ENCODE measurements at regions not wholly inside any gene's neighbourhood (a gene's known extent, or its start where the extent isn't known, plus 50 kb on each side); places are given as distances from the start of the nearest gene placed in this dataset.

DNA sequence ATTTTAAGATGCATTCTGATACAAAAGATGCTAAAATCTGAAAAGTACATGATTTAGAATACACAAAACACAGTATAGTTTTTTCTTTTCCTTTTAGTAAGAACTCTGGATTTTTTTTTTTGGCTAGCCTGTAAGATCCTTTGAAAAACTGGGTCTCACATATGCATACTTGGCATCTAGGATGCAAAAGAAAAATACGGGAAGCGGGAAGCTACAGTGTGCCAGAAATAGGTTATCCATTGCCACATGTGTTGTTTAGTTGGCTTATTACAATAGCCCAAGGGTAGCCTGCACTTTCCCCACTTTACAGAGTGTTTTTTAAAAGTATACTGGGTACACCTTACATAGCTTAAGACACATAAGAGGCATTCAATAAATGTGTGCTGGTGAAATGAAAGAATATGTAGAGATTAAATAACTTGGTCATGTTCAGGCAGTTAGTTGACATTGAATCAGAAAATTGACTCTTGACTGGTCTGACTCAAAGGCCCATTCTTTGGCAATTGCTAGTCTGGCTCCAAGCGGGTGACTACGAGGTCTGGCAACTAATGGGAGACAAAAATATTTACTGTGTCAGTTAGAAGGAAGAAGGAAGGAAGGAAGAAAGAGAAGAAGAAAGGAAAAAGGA, 286.8 kb upstream of the TRIB2 start:
- no peak overlapping the region for H3K27ac ChIP-seq (ENCODE audit: low read depth, low read length)
- no peaks in the 10 kb centered on the region for H3K9me3 ChIP-seq (ENCODE audit: control insufficient read depth in 5 of 5, low read length in 5 of 5)
- H3K36me3 ChIP-seq (ENCODE audit: control insufficient read depth in 5 of 5, insufficient read depth in 5 of 5, low read length in 5 of 5): no peaks in the 10 kb centered on the region
- no peak overlapping the region for H3K9ac ChIP-seq (ENCODE audit: low read length in 5 of 5)
- no peaks in the 10 kb centered on the region for H3K27me3 ChIP-seq (ENCODE audit: control insufficient read depth in 5 of 5, insufficient read depth in 4 of 5, low read length in 5 of 5)
- H3K4me3 ChIP-seq (ENCODE audit: low read depth in 1 of 5, low read length in 5 of 5): no peak overlapping the region
- H3K4me1 ChIP-seq (ENCODE audit: control insufficient read depth in 5 of 5, insufficient read depth in 5 of 5, low read length in 5 of 5): peaks cover 0 to 8% (median 0%) of the 10 kb centered on the region in 5 donors

DNA sequence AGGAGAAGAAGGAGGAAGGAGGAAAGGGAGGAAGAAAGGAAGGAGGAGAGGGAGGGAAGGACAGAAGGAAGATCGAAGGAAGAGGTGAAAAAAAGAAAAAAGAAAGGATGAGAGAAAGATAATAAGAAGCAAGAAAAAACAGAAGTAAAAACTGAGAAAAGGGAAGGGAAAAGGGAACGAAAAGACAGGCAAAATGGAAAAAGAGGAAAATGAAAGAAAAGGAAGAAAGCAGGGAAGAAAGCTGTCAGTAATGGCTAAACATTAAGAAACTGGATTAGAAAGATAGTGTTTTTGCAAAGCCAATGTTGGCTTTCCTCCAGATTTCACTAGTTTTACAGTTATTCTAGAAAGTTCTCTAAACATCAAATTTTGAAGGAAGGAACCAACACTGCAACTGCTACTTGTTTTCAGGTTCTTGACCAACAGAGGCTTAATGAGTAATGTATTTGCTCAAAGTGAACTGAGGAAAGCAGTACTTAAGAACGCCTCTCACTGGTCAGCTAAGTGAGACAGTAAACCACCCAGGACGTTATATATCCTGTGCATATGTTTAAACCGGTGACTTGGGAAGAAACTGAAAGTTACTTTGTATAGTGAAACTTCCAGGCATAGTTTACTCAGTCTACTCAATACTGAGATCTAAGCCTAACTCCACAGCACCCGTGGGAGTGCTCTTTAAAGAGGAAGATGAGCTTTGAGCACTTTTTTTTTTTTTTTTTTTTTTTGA, 286.2 kb upstream of the TRIB2 start:
- Histone ChIP-seq H3K27me3 (ENCODE audit: control insufficient read depth in 5 of 5, insufficient read depth in 4 of 5, low read length in 5 of 5) (no peaks in the 10 kb centered on the region), H3K9ac (ENCODE audit: low read length in 5 of 5) (no peak overlapping the region), H3K36me3 (ENCODE audit: control insufficient read depth in 5 of 5, insufficient read depth in 5 of 5, low read length in 5 of 5) (no peaks in the 10 kb centered on the region), H3K27ac (ENCODE audit: low read depth, low read length) (no peak overlapping the region), H3K4me1 (ENCODE audit: control insufficient read depth in 5 of 5, insufficient read depth in 5 of 5, low read length in 5 of 5) (peaks cover 0 to 8% (median 0%) of the 10 kb centered on the region in 5 donors), H3K9me3 (ENCODE audit: control insufficient read depth in 5 of 5, low read length in 5 of 5) (no peaks in the 10 kb centered on the region), H3K4me3 (ENCODE audit: low read depth in 1 of 5, low read length in 5 of 5) (peak overlapping the region in 2 of 5 donors; percentile 6 to 29)

DNA sequence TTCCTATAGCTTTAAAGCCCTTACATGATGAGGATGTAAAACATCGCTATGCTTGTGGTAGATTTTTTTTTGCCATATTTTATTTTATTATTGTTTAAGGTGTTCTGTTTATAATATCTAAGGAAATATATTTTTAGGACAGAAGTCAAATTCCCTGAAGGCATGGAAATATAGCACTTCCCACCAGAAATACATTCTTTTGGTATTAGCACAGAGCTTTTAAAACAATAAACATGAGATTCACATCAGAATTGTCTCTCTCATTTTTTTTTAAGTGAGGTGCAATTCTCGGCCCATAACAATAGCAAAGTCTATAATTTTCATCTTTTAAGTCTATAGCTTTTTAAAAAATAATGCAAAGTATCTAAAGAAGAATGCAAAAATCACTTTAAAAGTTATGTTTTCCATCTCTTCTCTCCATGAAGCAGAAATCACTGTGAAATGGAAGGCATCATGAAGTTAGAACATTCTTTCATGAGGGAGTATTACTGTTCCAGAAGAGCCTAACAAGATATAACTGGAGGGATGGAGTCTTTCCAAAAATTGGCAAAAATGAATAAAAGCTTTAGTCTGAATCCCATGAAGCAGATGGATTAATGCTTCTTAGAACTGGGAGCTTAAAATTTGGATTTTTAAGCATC, 283.6 kb upstream of the TRIB2 start:
- no peak overlapping the region for H3K4me3 ChIP-seq (ENCODE audit: low read depth in 1 of 5, low read length in 5 of 5)
- peaks cover 0 to 8% (median 0%) of the 10 kb centered on the region in 5 donors for H3K4me1 ChIP-seq (ENCODE audit: control insufficient read depth in 5 of 5, insufficient read depth in 5 of 5, low read length in 5 of 5)
- H3K9me3 ChIP-seq (ENCODE audit: control insufficient read depth in 5 of 5, low read length in 5 of 5): no peaks in the 10 kb centered on the region
- no peaks in the 10 kb centered on the region for H3K36me3 ChIP-seq (ENCODE audit: control insufficient read depth in 5 of 5, insufficient read depth in 5 of 5, low read length in 5 of 5)
- no peaks in the 10 kb centered on the region for H3K27me3 ChIP-seq (ENCODE audit: control insufficient read depth in 5 of 5, insufficient read depth in 4 of 5, low read length in 5 of 5)
- no peak overlapping the region for H3K9ac ChIP-seq (ENCODE audit: low read length in 5 of 5)
- no peak overlapping the region for H3K27ac ChIP-seq (ENCODE audit: low read depth, low read length)

DNA sequence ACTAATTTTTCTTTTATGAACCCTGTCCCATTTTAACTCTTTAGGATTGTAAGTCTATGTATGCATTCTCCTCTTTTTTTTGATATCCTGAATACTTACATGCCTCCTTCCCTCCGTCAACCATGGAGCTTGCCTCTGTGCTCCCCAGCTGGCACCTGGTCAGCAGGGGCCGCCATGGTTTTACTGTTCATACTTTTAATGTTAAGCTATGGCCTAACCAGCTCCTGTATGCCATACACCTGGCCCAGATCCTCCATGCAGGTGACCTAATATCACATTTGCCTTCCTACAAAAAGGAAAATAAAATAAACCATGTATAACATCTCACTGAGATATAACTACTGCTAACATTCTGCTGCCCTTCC, 283.1 kb upstream of the TRIB2 start:
- no peak overlapping the region for H3K27ac ChIP-seq (ENCODE audit: low read depth, low read length)
- no peak overlapping the region for H3K4me3 ChIP-seq (ENCODE audit: low read depth in 1 of 5, low read length in 5 of 5)
- no peaks in the 10 kb centered on the region for H3K27me3 ChIP-seq (ENCODE audit: control insufficient read depth in 5 of 5, insufficient read depth in 4 of 5, low read length in 5 of 5)
- H3K9ac ChIP-seq (ENCODE audit: low read length in 5 of 5): no peak overlapping the region
- no peaks in the 10 kb centered on the region for H3K9me3 ChIP-seq (ENCODE audit: control insufficient read depth in 5 of 5, low read length in 5 of 5)
- peaks cover 0 to 8% (median 0%) of the 10 kb centered on the region in 5 donors for H3K4me1 ChIP-seq (ENCODE audit: control insufficient read depth in 5 of 5, insufficient read depth in 5 of 5, low read length in 5 of 5)
- H3K36me3 ChIP-seq (ENCODE audit: control insufficient read depth in 5 of 5, insufficient read depth in 5 of 5, low read length in 5 of 5): no peaks in the 10 kb centered on the region

- H3K36me3 ChIP-seq (ENCODE audit: control insufficient read depth in 5 of 5, insufficient read depth in 5 of 5, low read length in 5 of 5): no peaks in the 10 kb centered on the region
- H3K9me3 ChIP-seq (ENCODE audit: control insufficient read depth in 5 of 5, low read length in 5 of 5): no peaks in the 10 kb centered on the region
- peaks cover 0 to 8% (median 0%) of the 10 kb centered on the region in 5 donors for H3K4me1 ChIP-seq (ENCODE audit: control insufficient read depth in 5 of 5, insufficient read depth in 5 of 5, low read length in 5 of 5)
Observed at GRCh38 chr2:12434630-12435098, 282.1 kb upstream of the TRIB2 start.

DNA sequence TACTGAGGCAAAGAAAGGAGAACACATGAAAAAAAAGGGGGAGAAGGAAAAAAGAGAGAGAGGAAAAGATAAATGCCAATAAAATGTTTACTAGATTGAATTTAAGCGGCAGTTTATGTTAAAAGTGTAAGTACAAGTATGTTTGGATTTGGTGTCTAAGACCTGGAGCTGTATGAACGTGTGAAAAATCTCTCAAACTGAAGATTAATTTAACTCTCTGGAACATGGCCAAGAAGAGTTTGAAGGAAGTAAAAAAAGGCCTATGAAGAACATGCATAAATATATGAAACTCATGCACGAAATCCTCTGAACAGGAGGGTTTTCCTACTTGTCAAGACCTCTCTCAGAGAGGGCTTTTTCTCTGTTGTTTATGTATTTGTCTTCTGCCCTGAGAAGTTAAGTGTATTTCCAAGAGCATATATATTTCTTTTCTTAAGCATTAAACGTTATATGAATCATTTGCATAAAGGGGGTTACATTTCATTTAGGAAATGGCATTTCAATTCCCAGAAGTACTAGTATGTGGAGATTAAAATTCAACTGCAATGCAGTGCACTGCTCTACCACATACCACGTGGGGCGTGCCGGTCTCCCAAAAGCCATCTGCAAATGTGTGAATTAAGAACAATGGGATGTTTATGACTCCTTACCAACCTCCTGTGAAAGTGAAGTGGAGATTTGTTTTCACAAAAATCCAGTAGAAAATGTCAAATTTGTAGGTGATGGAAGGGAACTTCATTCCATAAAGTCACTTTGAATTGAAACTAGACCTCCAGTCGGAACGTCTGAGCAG, 281.1 kb upstream of the TRIB2 start:
- H3K4me1 ChIP-seq (ENCODE audit: control insufficient read depth in 5 of 5, insufficient read depth in 5 of 5, low read length in 5 of 5): peaks cover 0 to 3% (median 0%) of the 10 kb centered on the region in 5 donors
- H3K36me3 ChIP-seq (ENCODE audit: control insufficient read depth in 5 of 5, insufficient read depth in 5 of 5, low read length in 5 of 5): no peaks in the 10 kb centered on the region
- no peak overlapping the region for H3K27ac ChIP-seq (ENCODE audit: low read depth, low read length)
- H3K9ac ChIP-seq (ENCODE audit: low read length in 5 of 5): no peak overlapping the region
- no peaks in the 10 kb centered on the region for H3K9me3 ChIP-seq (ENCODE audit: control insufficient read depth in 5 of 5, low read length in 5 of 5)
- no peaks in the 10 kb centered on the region for H3K27me3 ChIP-seq (ENCODE audit: control insufficient read depth in 5 of 5, insufficient read depth in 4 of 5, low read length in 5 of 5)
- H3K4me3 ChIP-seq (ENCODE audit: low read depth in 1 of 5, low read length in 5 of 5): no peak overlapping the region

More at GRCh38 chr2:12434630-12435098, 282.1 kb upstream of the TRIB2 start:
- no peak overlapping the region for H3K9ac ChIP-seq (ENCODE audit: low read length in 5 of 5)
- no peaks in the 10 kb centered on the region for H3K27me3 ChIP-seq (ENCODE audit: control insufficient read depth in 5 of 5, insufficient read depth in 4 of 5, low read length in 5 of 5)
- H3K27ac ChIP-seq (ENCODE audit: low read depth, low read length): no peak overlapping the region
- H3K4me3 ChIP-seq (ENCODE audit: low read depth in 1 of 5, low read length in 5 of 5): no peak overlapping the region

GRCh38 chr2:12436483-12436882, 280.3 kb upstream of the TRIB2 start:
- H3K4me1 ChIP-seq (ENCODE audit: control insufficient read depth in 5 of 5, insufficient read depth in 5 of 5, low read length in 5 of 5): peaks cover 0 to 3% (median 0%) of the 10 kb centered on the region in 5 donors
- H3K9me3 ChIP-seq (ENCODE audit: control insufficient read depth in 5 of 5, low read length in 5 of 5): no peaks in the 10 kb centered on the region
- H3K9ac ChIP-seq (ENCODE audit: low read length in 5 of 5): no peak overlapping the region
- H3K4me3 ChIP-seq (ENCODE audit: low read depth in 1 of 5, low read length in 5 of 5): no peak overlapping the region
- no peaks in the 10 kb centered on the region for H3K36me3 ChIP-seq (ENCODE audit: control insufficient read depth in 5 of 5, insufficient read depth in 5 of 5, low read length in 5 of 5)
- H3K27ac ChIP-seq (ENCODE audit: low read depth, low read length): no peak overlapping the region
- H3K27me3 ChIP-seq (ENCODE audit: control insufficient read depth in 5 of 5, insufficient read depth in 4 of 5, low read length in 5 of 5): no peaks in the 10 kb centered on the region

- no peaks in the 10 kb centered on the region for H3K9me3 ChIP-seq (ENCODE audit: control insufficient read depth in 5 of 5, low read length in 5 of 5)
- H3K36me3 ChIP-seq (ENCODE audit: control insufficient read depth in 5 of 5, insufficient read depth in 5 of 5, low read length in 5 of 5): no peaks in the 10 kb centered on the region
- no peak overlapping the region for H3K4me3 ChIP-seq (ENCODE audit: low read depth in 1 of 5, low read length in 5 of 5)
- H3K4me1 ChIP-seq (ENCODE audit: control insufficient read depth in 5 of 5, insufficient read depth in 5 of 5, low read length in 5 of 5): peaks cover 0 to 4% (median 0%) of the 10 kb centered on the region in 5 donors
- no peaks in the 10 kb centered on the region for H3K27me3 ChIP-seq (ENCODE audit: control insufficient read depth in 5 of 5, insufficient read depth in 4 of 5, low read length in 5 of 5)
- H3K27ac ChIP-seq (ENCODE audit: low read depth, low read length): no peak overlapping the region
- H3K9ac ChIP-seq (ENCODE audit: low read length in 5 of 5): no peak overlapping the region
Observed at GRCh38 chr2:12436935-12437561, 279.7 kb upstream of the TRIB2 start.

- Histone ChIP-seq H3K9ac (ENCODE audit: low read length in 5 of 5) (no peak overlapping the region), H3K36me3 (ENCODE audit: control insufficient read depth in 5 of 5, insufficient read depth in 5 of 5, low read length in 5 of 5) (no peaks in the 10 kb centered on the region), H3K4me3 (ENCODE audit: low read depth in 1 of 5, low read length in 5 of 5) (no peak overlapping the region), H3K4me1 (ENCODE audit: control insufficient read depth in 5 of 5, insufficient read depth in 5 of 5, low read length in 5 of 5) (peaks cover 0 to 6% (median 0%) of the 10 kb centered on the region in 5 donors), H3K9me3 (ENCODE audit: control insufficient read depth in 5 of 5, low read length in 5 of 5) (no peaks in the 10 kb centered on the region), H3K27me3 (ENCODE audit: control insufficient read depth in 5 of 5, insufficient read depth in 4 of 5, low read length in 5 of 5) (no peaks in the 10 kb centered on the region), H3K27ac (ENCODE audit: low read depth, low read length) (no peak overlapping the region)
Observed at GRCh38 chr2:12440731-12441130, 276.0 kb upstream of the TRIB2 start.

All from subcutaneous abdominal adipose tissue (tissue), 5 donors.